ENCODE measurements at regions not wholly inside any gene's neighbourhood (a gene's known extent, or its start where the extent isn't known, plus 50 kb on each side); places are given as distances from the start of the nearest gene placed in this dataset.

DNA sequence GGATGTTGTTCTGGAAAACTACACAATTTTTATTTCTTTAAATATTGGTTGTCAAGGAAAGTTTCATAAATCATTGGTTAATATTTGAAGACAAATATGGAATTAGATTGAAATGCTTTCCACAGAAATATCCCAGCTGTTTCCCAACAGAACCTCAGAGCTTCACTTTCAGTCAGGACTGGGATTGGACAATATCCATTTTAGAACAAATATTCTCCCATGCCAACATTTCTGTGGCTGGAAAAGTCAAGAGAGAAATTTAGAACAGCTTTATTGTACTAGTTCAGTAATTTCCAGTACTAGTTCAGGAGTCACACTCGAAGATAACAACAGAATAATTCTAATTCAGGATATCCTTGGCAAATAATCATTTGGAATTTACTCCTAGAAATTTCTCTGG, 116.1 kb upstream of the TUT7 start:
- TF ChIP-seq POLR2A (IDR thresholded peaks at IDR 0.05; ENCODE audit: low read length) (no peak), GATA1 (IDR thresholded peaks at IDR 0.05; ENCODE audit: low read depth, low read length) (no peak)

Measured in erythroblast (primary cell).